SK-N-SH (cell line): ENCODE measurements at regions not wholly inside any gene's neighbourhood (a gene's known extent, or its start where the extent isn't known, plus 50 kb on each side); places are given as distances from the start of the nearest gene placed in this dataset.

Experiments
- CTCF ChIP-seq: fragments of 200-600 bp; sonication (generic); IDR thresholded peaks from 2 replicates; pipeline ENCODE4 v1.6.1; 2017; ENCODE audit warnings: antibody characterized with exemption, mild to moderate bottlenecking, moderate library complexity
- EP300 ChIP-seq, 2 experiments: IDR thresholded peaks; 2 replicates each; pipeline versions ENCODE4 v1.4.0 to v1.6.1; 2012; ENCODE audit warnings: borderline replicate concordance in 1 of 2, low read depth in 1 of 2, low read length in 1 of 2
- EZH2phosphoT487 ChIP-seq: fragments of 200-600 bp; sonication (generic); IDR thresholded peaks from 2 replicates; pipeline ENCODE4 v1.6.1; 2017; ENCODE audit warnings: low read depth, mixed run types, mild to moderate bottlenecking, antibody characterized with exemption, moderate library complexity, borderline replicate concordance
- FOSL2 ChIP-seq: IDR thresholded peaks from 2 replicates; pipeline ENCODE4 v1.4.0; 2012; ENCODE audit warnings: low read depth, mild to moderate bottlenecking, moderate library complexity, borderline replicate concordance
- FOXM1 ChIP-seq: IDR thresholded peaks from 2 replicates; pipeline ENCODE4 v1.4.0; 2012; ENCODE audit warnings: low read depth, mild to moderate bottlenecking
- JUND ChIP-seq: IDR thresholded peaks from 2 replicates; pipeline ENCODE4 v1.4.0; 2012
- MAX ChIP-seq: IDR thresholded peaks from 2 replicates; pipeline ENCODE4 v1.4.0; 2012; ENCODE audit warnings: low read depth
- PBX3 ChIP-seq: IDR thresholded peaks from 2 replicates; pipeline ENCODE4; 2012
- REST ChIP-seq: IDR thresholded peaks from 2 replicates; pipeline ENCODE4 v1.6.1; 2012; ENCODE audit warnings: mild to moderate bottlenecking, low read depth, low read length, moderate library complexity
- SMC3 ChIP-seq: IDR thresholded peaks from 2 replicates; pipeline ENCODE4 v1.6.1; 2012; ENCODE audit warnings: low read depth, low read length, improper control_type of control experiment
- TEAD4 ChIP-seq: IDR thresholded peaks from 2 replicates; pipeline ENCODE4 v1.4.0; 2012; ENCODE audit warnings: mild to moderate bottlenecking, borderline replicate concordance; ENCODE audit not compliant: insufficient read depth

GRCh38 chr7:33798686-33799325, 106.5 kb upstream of the BMPER start:
- TF ChIP-seq FOXM1 (no peak), MAX (no peak), CTCF (no peak), TEAD4 (no peak), EZH2phosphoT487 (no peak), REST (no peak), PBX3 (no peak), SMC3 (no peak), FOSL2 (no peak), JUND (no peak), EP300 (IDR thresholded peaks at IDR 0.05; ENCODE audit: borderline replicate concordance in 1 of 2, low read depth in 1 of 2, low read length in 1 of 2) (no peak)
